HepG2 (cell line): ENCODE measurements at regions not wholly inside any gene's neighbourhood (a gene's known extent, or its start where the extent isn't known, plus 50 kb on each side); places are given as distances from the start of the nearest gene placed in this dataset.

ENCODE experiments used
- ATAC-seq: fragments of 200-7000 bp; cut with Tn5 transposase; 3 replicates; pipeline ENCODE4 v1.9.1; 2020; ENCODE audit warnings: mild to moderate bottlenecking, moderate library complexity
- BruUV-seq: library from RNA; stranded (reverse); fragments of 400-500 nt; replicated peaks from 2 replicates; lab custom pipeline; 2021; lab: Mats Ljungman, UMichigan
- CTCF ChIA-PET: fragments of 300-600 bp; formaldehyde crosslinking; extraction: SDS; loops from one replicate; lab custom pipeline; 2021; ENCODE audit warnings: low total read pairs, inconsistent platforms, low intra/inter-chr PET ratio; lab: Yijun Ruan, JAX
- POLR2A ChIA-PET: fragments of 350-600 bp; sonication (Branson Sonifier 250); formaldehyde crosslinking; loops from one replicate; lab custom pipeline; 2020; ENCODE audit warnings: antibody characterized with exemption, inconsistent platforms; lab: Yijun Ruan, JAX
- DNase-seq: peaks from one replicate; pipeline ENCODE4 v3.0.0-alpha.2; 2015; ENCODE audit warnings: low spot score
- FAIRE-seq: peaks from 3 replicates; lab custom pipeline; 2011; peaks lifted over from hg19 to GRCh38; lab: Jason Lieb, UNC
- H2AFZ ChIP-seq: one replicate; pipeline ENCODE4 v1.6.1; 2011; ENCODE audit warnings: low read length, inconsistent platforms
- H3K27ac ChIP-seq: fragments of 300-600 bp; 3 replicates; pipeline ENCODE4 v1.8.0; 2011; ENCODE audit warnings: mixed run types, mild to moderate bottlenecking, mixed read lengths, low read length, inconsistent platforms; ENCODE audit not compliant: insufficient read depth; ENCODE audit errors: extremely low read length
- H3K27me3 ChIP-seq, 2 experiments: fragments of 200-600 bp in 1 of 2; 2 replicates in 1 of 2; 3 replicates in 1 of 2; pipeline versions ENCODE4 v1.6.0 to v1.8.0; 2011; ENCODE audit warnings: low read length in 2 of 2, mild to moderate bottlenecking in 2 of 2, moderate library complexity in 2 of 2, inconsistent platforms in 1 of 2; ENCODE audit not compliant: insufficient read depth in 2 of 2, control insufficient read depth in 1 of 2
- H3K36me3 ChIP-seq, 2 experiments: fragments of 200-600 bp in 1 of 2; replicated peaks in 1 of 2; 2 replicates in 1 of 2; 3 replicates in 1 of 2; pipeline versions ENCODE4 v1.5.1 to v1.8.0; 2011; ENCODE audit warnings: low read length in 2 of 2, inconsistent platforms in 1 of 2; ENCODE audit not compliant: insufficient read depth in 2 of 2, control insufficient read depth in 1 of 2
- H3K4me1 ChIP-seq: 2 replicates; pipeline ENCODE4 v1.5.1; 2012; ENCODE audit warnings: low read length, inconsistent platforms; ENCODE audit not compliant: insufficient read depth
- H3K4me2 ChIP-seq: 2 replicates; pipeline ENCODE4 v1.6.0; 2011; ENCODE audit warnings: low read depth, low read length, inconsistent platforms
- H3K4me3 ChIP-seq, 3 experiments: fragments of 200-600 bp in 1 of 3; sonication (generic), shearing (Covaris generic) in 1 of 3; replicated peaks in 1 of 3; 2 replicates each; pipeline ENCODE4 v1.5.1; 2011 to 2016; ENCODE audit warnings: low read length in 3 of 3, inconsistent platforms in 2 of 3, low read depth in 2 of 3, mild to moderate bottlenecking in 2 of 3, control low read depth in 1 of 3, mixed read lengths in 1 of 3; ENCODE audit not compliant: insufficient read depth in 1 of 3
- H3K79me2 ChIP-seq: one replicate; pipeline ENCODE4 v1.6.1; 2011; ENCODE audit warnings: low read length, inconsistent platforms; ENCODE audit not compliant: insufficient read depth
- H3K9ac ChIP-seq: 2 replicates; pipeline ENCODE4 v1.6.0; 2011; ENCODE audit warnings: mild to moderate bottlenecking, low read depth, low read length, inconsistent platforms; ENCODE audit not compliant: insufficient read depth
- H3K9me3 ChIP-seq: 2 replicates; pipeline ENCODE4 v1.5.1; 2012; ENCODE audit warnings: mild to moderate bottlenecking, low read length
- H4K20me1 ChIP-seq: 2 replicates; pipeline ENCODE4 v1.6.0; 2011; ENCODE audit warnings: inconsistent platforms, mild to moderate bottlenecking, low read length, moderate library complexity; ENCODE audit not compliant: insufficient read depth
- CSRNP1 ChIP-seq: sonication (generic); formaldehyde crosslinking; IDR thresholded peaks from 2 replicates; pipeline ENCODE4 v1.8.1; 2023; ENCODE audit warnings: mild to moderate bottlenecking, missing genetic modification reagents
- DNMT1 ChIP-seq: sonication (generic); formaldehyde crosslinking; IDR thresholded peaks from 2 replicates; pipeline ENCODE4 v1.5.1; 2020; ENCODE audit warnings: mild to moderate bottlenecking, missing genetic modification reagents
- JUN ChIP-seq: sonication (generic); formaldehyde crosslinking; IDR thresholded peaks from 2 replicates; pipeline ENCODE4 v1.4.0; 2020; ENCODE audit warnings: mild to moderate bottlenecking, missing genetic modification reagents
- MAX ChIP-seq: IDR thresholded peaks from 2 replicates; pipeline ENCODE4 v1.6.1; 2012; ENCODE audit warnings: inconsistent platforms
- MEIS1 ChIP-seq: sonication (generic); formaldehyde crosslinking; IDR thresholded peaks from 2 replicates; pipeline ENCODE4 v1.9.0; 2021; ENCODE audit warnings: mild to moderate bottlenecking, missing genetic modification reagents, moderate library complexity, borderline replicate concordance
- STAG1 ChIP-seq: sonication (generic); formaldehyde crosslinking; IDR thresholded peaks from 2 replicates; pipeline ENCODE4 v1.4.0; 2020; ENCODE audit warnings: missing genetic modification reagents
- TCF12 ChIP-seq, 2 experiments: fragments of 450-650 bp in 1 of 2; sonication (generic) in 1 of 2; formaldehyde crosslinking in 1 of 2; IDR thresholded peaks; 2 replicates each; pipeline versions ENCODE4 v1.6.1 to v1.8.0; 2017 to 2022; ENCODE audit warnings: antibody characterized with exemption in 1 of 2, mild to moderate bottlenecking in 1 of 2, missing genetic modification reagents in 1 of 2, moderate library complexity in 1 of 2
- YEATS2 ChIP-seq: sonication (generic); formaldehyde crosslinking; IDR thresholded peaks from 2 replicates; pipeline ENCODE4 v1.4.0; 2020; ENCODE audit warnings: missing genetic modification reagents, borderline replicate concordance
- ZFX ChIP-seq: sonication (generic); formaldehyde crosslinking; IDR thresholded peaks from 2 replicates; pipeline ENCODE4 v1.4.0; 2020; ENCODE audit warnings: mild to moderate bottlenecking, low read depth, missing genetic modification reagents, moderate library complexity
- ZNF10 ChIP-seq: sonication (generic); formaldehyde crosslinking; IDR thresholded peaks from 2 replicates; pipeline ENCODE4 v1.4.0; 2020; ENCODE audit warnings: mild to moderate bottlenecking, low read depth, missing genetic modification reagents, borderline replicate concordance
- ZNF451 ChIP-seq: sonication (generic); formaldehyde crosslinking; IDR thresholded peaks from 2 replicates; pipeline ENCODE4 v1.5.0; 2020; ENCODE audit warnings: mild to moderate bottlenecking, missing genetic modification reagents
- ZNF660 ChIP-seq: sonication (generic); formaldehyde crosslinking; IDR thresholded peaks from 2 replicates; pipeline ENCODE4 v1.5.1; 2020; ENCODE audit warnings: mild to moderate bottlenecking, low read depth, missing genetic modification reagents, borderline replicate concordance
- in situ Hi-C: cut with HindIII; loops from 2 replicates; pipeline ENCODE4 v1.10.0; 2017; ENCODE audit warnings: low pct_unique_long_range_greater_than_20kb; ENCODE audit not compliant: extremely low pct_ligation_motif_present
- intact Hi-C: fragments of 100-400 bp; cut with micrococcal nuclease; formaldehyde crosslinking; loops from one replicate; pipeline ENCODE4 v1.10.0; 2022; ENCODE audit not compliant: unreplicated experiment
- TF ChIP-seq, protein P1 (sequence below): sonication (generic); formaldehyde crosslinking; IDR thresholded peaks from 2 replicates; pipeline ENCODE4 v1.4.0; 2020; ENCODE audit warnings: missing genetic modification reagents
- TF ChIP-seq, protein P2 (sequence below), 2 experiments: sonication (generic) in 1 of 2; formaldehyde crosslinking in 1 of 2; IDR thresholded peaks; 2 replicates each; pipeline versions ENCODE4 v1.5.1 to v1.6.1; 2011 to 2020; ENCODE audit warnings: borderline replicate concordance in 1 of 2, low read depth in 1 of 2, low read length in 1 of 2, mild to moderate bottlenecking in 1 of 2, missing genetic modification reagents in 1 of 2, moderate library complexity in 1 of 2
- TF ChIP-seq, protein P3 (sequence below): sonication (generic); formaldehyde crosslinking; IDR thresholded peaks from 2 replicates; pipeline ENCODE4 v1.5.1; 2020; ENCODE audit warnings: missing genetic modification reagents, mild to moderate bottlenecking, borderline replicate concordance

DNA sequence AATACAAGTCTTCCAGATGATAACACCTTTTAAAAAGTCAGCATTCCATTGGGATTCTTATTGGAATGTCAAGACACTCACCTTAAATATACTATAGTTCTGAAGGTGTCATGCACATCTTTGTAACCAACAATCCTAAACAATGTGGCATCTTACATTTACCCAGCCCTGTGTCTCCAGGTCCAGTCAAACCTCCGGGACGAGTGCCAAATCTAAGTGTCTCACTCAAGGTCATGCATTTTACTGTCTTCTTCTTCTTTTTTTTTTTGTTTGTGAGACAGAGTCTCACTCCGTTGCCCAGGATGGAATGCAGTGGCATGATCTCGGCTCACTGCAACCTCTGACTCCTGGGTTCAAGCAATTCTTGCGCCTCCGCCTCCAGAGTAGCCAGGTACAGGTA lies 206.9 kb upstream of the FAM98A start (continued):
- no peak for TF ChIP-seq YEATS2 (CRISPR knock-in tag)
- TF ChIP-seq MAX, result no peak

- Histone ChIP-seq H3K79me2 (no peaks in the 10 kb centered on the region), H3K36me3 (no peaks in the 10 kb centered on the region), H3K4me1 (no peaks in the 10 kb centered on the region), H3K27me3 (peaks cover 0 to 3% of the 10 kb centered on the region in 2 experiments; a peak in 1 of 5 replicates), H4K20me1 (no peaks in the 10 kb centered on the region), H3K9me3 (no peaks in the 10 kb centered on the region), H3K9ac (no peak overlapping the region), H2AFZ (no peak overlapping the region), H3K4me2 (no peak overlapping the region), H3K27ac (no peak overlapping the region), H3K4me3 (no peak overlapping the region)
- POLR2A ChIA-PET, result no interaction called here
- in situ Hi-C loops, result no loop called here
- no peak for DNase-seq
- intact Hi-C loops, result no loop called here
- BruUV-seq, result no TSS peak
- no peak for FAIRE-seq
- CTCF ChIA-PET, result no interaction called here
- no peak for ATAC-seq
- TF ChIP-seq, protein P1, sequence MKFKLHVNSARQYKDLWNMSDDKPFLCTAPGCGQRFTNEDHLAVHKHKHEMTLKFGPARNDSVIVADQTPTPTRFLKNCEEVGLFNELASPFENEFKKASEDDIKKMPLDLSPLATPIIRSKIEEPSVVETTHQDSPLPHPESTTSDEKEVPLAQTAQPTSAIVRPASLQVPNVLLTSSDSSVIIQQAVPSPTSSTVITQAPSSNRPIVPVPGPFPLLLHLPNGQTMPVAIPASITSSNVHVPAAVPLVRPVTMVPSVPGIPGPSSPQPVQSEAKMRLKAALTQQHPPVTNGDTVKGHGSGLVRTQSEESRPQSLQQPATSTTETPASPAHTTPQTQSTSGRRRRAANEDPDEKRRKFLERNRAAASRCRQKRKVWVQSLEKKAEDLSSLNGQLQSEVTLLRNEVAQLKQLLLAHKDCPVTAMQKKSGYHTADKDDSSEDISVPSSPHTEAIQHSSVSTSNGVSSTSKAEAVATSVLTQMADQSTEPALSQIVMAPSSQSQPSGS, result no peak
- TF ChIP-seq CSRNP1 (no peak), TCF12 (IDR thresholded peaks at IDR 0.05) (no peak), TCF12 (CRISPR knock-in tag; IDR thresholded peaks at IDR 0.05) (no peak), ZNF451 (CRISPR knock-in tag) (no peak), ZNF660 (CRISPR knock-in tag) (no peak), STAG1 (CRISPR knock-in tag) (no peak), ZFX (CRISPR knock-in tag) (no peak), DNMT1 (CRISPR knock-in tag) (no peak), ZNF10 (CRISPR knock-in tag) (no peak), JUN (CRISPR knock-in tag) (no peak), MEIS1 (no peak)
- TF ChIP-seq, protein P2, sequence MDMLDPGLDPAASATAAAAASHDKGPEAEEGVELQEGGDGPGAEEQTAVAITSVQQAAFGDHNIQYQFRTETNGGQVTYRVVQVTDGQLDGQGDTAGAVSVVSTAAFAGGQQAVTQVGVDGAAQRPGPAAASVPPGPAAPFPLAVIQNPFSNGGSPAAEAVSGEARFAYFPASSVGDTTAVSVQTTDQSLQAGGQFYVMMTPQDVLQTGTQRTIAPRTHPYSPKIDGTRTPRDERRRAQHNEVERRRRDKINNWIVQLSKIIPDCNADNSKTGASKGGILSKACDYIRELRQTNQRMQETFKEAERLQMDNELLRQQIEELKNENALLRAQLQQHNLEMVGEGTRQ (IDR thresholded peaks at IDR 0.05; ENCODE audit: low read depth, low read length), result no peak
- TF ChIP-seq, protein P2 (CRISPR knock-in tag; IDR thresholded peaks at IDR 0.05; ENCODE audit: borderline replicate concordance), result no peak
- TF ChIP-seq, protein P3, sequence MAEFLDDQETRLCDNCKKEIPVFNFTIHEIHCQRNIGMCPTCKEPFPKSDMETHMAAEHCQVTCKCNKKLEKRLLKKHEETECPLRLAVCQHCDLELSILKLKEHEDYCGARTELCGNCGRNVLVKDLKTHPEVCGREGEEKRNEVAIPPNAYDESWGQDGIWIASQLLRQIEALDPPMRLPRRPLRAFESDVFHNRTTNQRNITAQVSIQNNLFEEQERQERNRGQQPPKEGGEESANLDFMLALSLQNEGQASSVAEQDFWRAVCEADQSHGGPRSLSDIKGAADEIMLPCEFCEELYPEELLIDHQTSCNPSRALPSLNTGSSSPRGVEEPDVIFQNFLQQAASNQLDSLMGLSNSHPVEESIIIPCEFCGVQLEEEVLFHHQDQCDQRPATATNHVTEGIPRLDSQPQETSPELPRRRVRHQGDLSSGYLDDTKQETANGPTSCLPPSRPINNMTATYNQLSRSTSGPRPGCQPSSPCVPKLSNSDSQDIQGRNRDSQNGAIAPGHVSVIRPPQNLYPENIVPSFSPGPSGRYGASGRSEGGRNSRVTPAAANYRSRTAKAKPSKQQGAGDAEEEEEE (CRISPR knock-in tag), result no peak
Observed at GRCh38 chr2:33804155-33804554, 205.1 kb upstream of the FAM98A start.
